ENCODE measurements at regions not wholly inside any gene's neighbourhood (a gene's known extent, or its start where the extent isn't known, plus 50 kb on each side); places are given as distances from the start of the nearest gene placed in this dataset.

- DNase-seq (ENCODE audit: low spot score) = no peak
- no peak for TF ChIP-seq CTCF (IDR thresholded peaks at IDR 0.05; ENCODE audit: extremely low read depth, missing control alignments)
Measured at GRCh38 chr11:131163613-131164012, 206.8 kb upstream of the NTM start.

GRCh38 chr11:131165036-131165435, 205.4 kb upstream of the NTM start:
- no peak for TF ChIP-seq CTCF (IDR thresholded peaks at IDR 0.05; ENCODE audit: extremely low read depth, missing control alignments)

GRCh38 chr11:131168839-131169713, 201.3 kb upstream of the NTM start:
- DNase-seq (ENCODE audit: low spot score) = no peak
- TF ChIP-seq CTCF (IDR thresholded peaks at IDR 0.05; ENCODE audit: extremely low read depth, missing control alignments) = no peak

More at GRCh38 chr11:131165036-131165435, 205.4 kb upstream of the NTM start:
- no peak for DNase-seq (ENCODE audit: low spot score)

- no peak for TF ChIP-seq CTCF (IDR thresholded peaks at IDR 0.05; ENCODE audit: extremely low read depth, missing control alignments)
- no peak for DNase-seq (ENCODE audit: low spot score)
Measured at GRCh38 chr11:131172011-131172410, 198.4 kb upstream of the NTM start.

- TF ChIP-seq CTCF (IDR thresholded peaks at IDR 0.05; ENCODE audit: extremely low read depth, missing control alignments) = no peak
- DNase-seq (ENCODE audit: low spot score) = no peak
Measured at GRCh38 chr11:131178020-131178419, 192.4 kb upstream of the NTM start.

GRCh38 chr11:131178596-131178995, 191.8 kb upstream of the NTM start:
- no peak for TF ChIP-seq CTCF (IDR thresholded peaks at IDR 0.05; ENCODE audit: extremely low read depth, missing control alignments)
- DNase-seq (ENCODE audit: low spot score) = no peak

- no peak for DNase-seq (ENCODE audit: low spot score)
- TF ChIP-seq CTCF (IDR thresholded peaks at IDR 0.05; ENCODE audit: extremely low read depth, missing control alignments) = no peak
Measured at GRCh38 chr11:131179836-131180235, 190.6 kb upstream of the NTM start.
